Body of pancreas (tissue), 4 donors: ENCODE measurements at regions not wholly inside any gene's neighbourhood (a gene's known extent, or its start where the extent isn't known, plus 50 kb on each side); places are given as distances from the start of the nearest gene placed in this dataset.
"Not testable (repeated sequence)": the region's sequence is repeated elsewhere in the genome, so short reads cannot be mapped to it uniquely, and the experiment has no call there.

Experiments used
- ATAC-seq: fragments of 150-250 bp; one replicate; pipeline ENCODE4 v1.9.1; 2016
- DNase-seq, 4 donors: peaks; one replicate each; pipeline ENCODE4 v3.0.0-alpha.2; 2019
- H3K27ac ChIP-seq, 4 donors: fragments of 200-600 bp; sonication (generic); 1 replicate in 3 of 4; 2 replicates in 1 of 4; pipeline versions ENCODE4 v1.5.1 to v1.6.1; 2016 to 2019; ENCODE audit warnings: mild to moderate bottlenecking in 1 of 4, mixed read lengths in 1 of 4, moderate library complexity in 1 of 4
- H3K27me3 ChIP-seq, 2 donors: fragments of 200-600 bp; sonication (generic); one replicate each; pipeline ENCODE4 v1.6.0; 2016; ENCODE audit warnings: mild to moderate bottlenecking in 1 of 2
- H3K36me3 ChIP-seq, 2 donors: fragments of 200-600 bp; sonication (generic); replicated peaks in 1 of 2; 2 replicates each; pipeline ENCODE4 v1.5.1; 2016; ENCODE audit warnings: low read depth in 2 of 2; ENCODE audit not compliant: insufficient read depth in 1 of 2
- H3K4me1 ChIP-seq: fragments of 200-600 bp; sonication (generic); one replicate; pipeline ENCODE4 v1.6.0; 2016
- H3K4me3 ChIP-seq, 2 donors: fragments of 200-600 bp; sonication (generic); 1 replicate in 1 of 2; 2 replicates in 1 of 2; pipeline ENCODE4 v1.5.1; 2016 to 2019
- H3K9me3 ChIP-seq, 3 donors: fragments of 200-600 bp; sonication (generic); 1 replicate in 2 of 3; 2 replicates in 1 of 3; pipeline ENCODE4 v1.5.1; 2016
- POLR2A ChIP-seq, 3 donors: fragments of 450-650 bp; IDR thresholded peaks; one replicate each; pipeline ENCODE4 v1.6.1; 2016; ENCODE audit warnings: antibody characterized with exemption in 3 of 3, mild to moderate bottlenecking in 2 of 3
- WGBS, 2 donors: methylation state at CpG; one replicate each; pipeline ENCODE4 v1.1.5; 2017; 5-methylcytosine and 5-hydroxymethylcytosine counted together
- intact Hi-C: fragments of 100-400 bp; cut with DNase I; formaldehyde crosslinking; loops from one replicate; pipeline ENCODE4 v1.15.1; 2023
- TF ChIP-seq, protein P1 (sequence below), 7 experiments: fragments of 450-650 bp in 4 of 7; fragments of 200-600 bp in 3 of 7; sonication (generic) in 3 of 7; IDR thresholded peaks; one replicate each; pipeline ENCODE4 v1.5.1; 2016 to 2019; ENCODE audit warnings: antibody characterized with exemption in 7 of 7

DNA sequence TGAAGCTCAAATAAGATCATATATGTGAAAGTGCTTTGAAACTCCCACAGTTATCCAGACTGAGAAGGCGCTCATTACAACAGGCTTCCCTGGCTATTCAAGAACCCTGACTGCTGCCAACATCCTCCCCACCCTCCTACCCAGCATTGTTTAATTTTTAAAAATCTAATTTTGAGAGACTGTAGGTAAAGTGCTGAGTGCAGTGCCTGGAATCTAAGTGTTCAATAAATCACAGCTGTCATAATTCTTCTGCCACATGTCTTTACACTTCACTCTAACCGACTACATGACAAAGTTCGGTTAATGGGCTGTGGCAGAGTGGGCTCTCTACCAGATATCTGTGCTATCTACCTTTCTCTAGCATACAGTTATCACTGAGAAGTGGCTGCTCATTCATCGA lies 255.6 kb upstream of the C9orf72 start:
- Histone ChIP-seq H3K36me3 (no peaks in the 10 kb centered on the region), H3K4me3 (no peak overlapping the region), H3K27ac (no peak overlapping the region), H3K9me3 (no peaks in the 10 kb centered on the region), H3K4me1 (no peaks in the 10 kb centered on the region), H3K27me3 (no peaks in the 10 kb centered on the region)
- intact Hi-C loops, result no loop called here
- 61 to 73% methylated on average over 4 of the region's 4 CpGs for WGBS, 2 donors
- ATAC-seq (no peak), DNase-seq (no peak)
- no peak for TF ChIP-seq POLR2A (IDR thresholded peaks at IDR 0.05)
- TF ChIP-seq, protein P1, sequence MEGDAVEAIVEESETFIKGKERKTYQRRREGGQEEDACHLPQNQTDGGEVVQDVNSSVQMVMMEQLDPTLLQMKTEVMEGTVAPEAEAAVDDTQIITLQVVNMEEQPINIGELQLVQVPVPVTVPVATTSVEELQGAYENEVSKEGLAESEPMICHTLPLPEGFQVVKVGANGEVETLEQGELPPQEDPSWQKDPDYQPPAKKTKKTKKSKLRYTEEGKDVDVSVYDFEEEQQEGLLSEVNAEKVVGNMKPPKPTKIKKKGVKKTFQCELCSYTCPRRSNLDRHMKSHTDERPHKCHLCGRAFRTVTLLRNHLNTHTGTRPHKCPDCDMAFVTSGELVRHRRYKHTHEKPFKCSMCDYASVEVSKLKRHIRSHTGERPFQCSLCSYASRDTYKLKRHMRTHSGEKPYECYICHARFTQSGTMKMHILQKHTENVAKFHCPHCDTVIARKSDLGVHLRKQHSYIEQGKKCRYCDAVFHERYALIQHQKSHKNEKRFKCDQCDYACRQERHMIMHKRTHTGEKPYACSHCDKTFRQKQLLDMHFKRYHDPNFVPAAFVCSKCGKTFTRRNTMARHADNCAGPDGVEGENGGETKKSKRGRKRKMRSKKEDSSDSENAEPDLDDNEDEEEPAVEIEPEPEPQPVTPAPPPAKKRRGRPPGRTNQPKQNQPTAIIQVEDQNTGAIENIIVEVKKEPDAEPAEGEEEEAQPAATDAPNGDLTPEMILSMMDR (IDR thresholded peaks at IDR 0.05), result no peak

DNA sequence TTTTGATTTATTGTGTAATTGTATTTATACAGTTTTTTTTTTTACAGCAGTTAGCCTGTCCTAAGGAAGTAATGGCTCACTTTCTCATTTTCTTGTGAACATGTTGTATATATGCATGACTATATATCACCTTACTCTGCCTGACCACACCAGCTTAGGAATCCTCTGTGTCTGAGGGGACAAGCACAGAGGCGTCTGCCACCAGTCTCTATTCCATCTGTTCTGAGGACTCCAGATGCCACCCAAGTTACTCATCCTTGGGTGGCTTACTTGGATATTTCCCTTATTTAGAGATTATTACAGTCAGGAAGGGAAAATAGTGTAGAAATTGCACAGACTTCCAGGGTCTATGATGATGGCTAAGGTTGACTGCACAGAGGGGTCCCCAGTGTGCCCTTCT lies 256.3 kb upstream of the C9orf72 start:
- H3K27ac ChIP-seq, result no peak overlapping the region
- ATAC-seq, result no peak
- TF ChIP-seq, protein P1 (IDR thresholded peaks at IDR 0.05), result no peak
- TF ChIP-seq POLR2A (IDR thresholded peaks at IDR 0.05), result no peak
- WGBS, 2 donors, result 44 to 54% methylated on average over 1 of the region's 1 CpG
- H3K4me3 ChIP-seq, result no peak overlapping the region
- no peaks in the 10 kb centered on the region for H3K9me3 ChIP-seq
- H3K4me1 ChIP-seq, result no peaks in the 10 kb centered on the region
- DNase-seq, result no peak
- no peaks in the 10 kb centered on the region for H3K36me3 ChIP-seq
- intact Hi-C loops, result no loop called here
- H3K27me3 ChIP-seq, result no peaks in the 10 kb centered on the region

DNA sequence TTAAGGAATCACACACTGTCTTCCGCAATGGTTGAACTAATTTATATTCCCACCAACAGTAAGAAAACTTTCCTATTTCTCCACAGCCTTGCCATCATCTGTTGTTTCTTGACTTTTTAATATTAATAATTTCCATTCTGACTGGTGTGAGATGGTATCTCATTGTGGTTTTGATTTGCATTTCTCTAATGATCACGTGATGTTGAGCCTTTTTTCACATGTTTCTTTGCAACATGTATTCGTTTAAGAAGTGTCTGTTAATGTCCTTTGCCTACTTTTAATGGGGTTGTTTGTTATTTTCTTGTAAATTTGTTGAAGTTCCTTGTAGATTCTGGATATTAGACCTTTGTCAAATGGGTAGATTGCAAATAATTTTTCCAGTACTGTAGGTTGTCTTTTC lies 258.8 kb upstream of the C9orf72 start:
- ATAC-seq, H3K9me3 ChIP-seq, H3K4me3 ChIP-seq, H3K4me1 ChIP-seq, intact Hi-C loops, H3K36me3 ChIP-seq, DNase-seq, H3K27me3 ChIP-seq, H3K27ac ChIP-seq: not testable (repeated sequence)
- WGBS, 2 donors, result 57 to 59% methylated on average over 3 of the region's 3 CpGs

DNA sequence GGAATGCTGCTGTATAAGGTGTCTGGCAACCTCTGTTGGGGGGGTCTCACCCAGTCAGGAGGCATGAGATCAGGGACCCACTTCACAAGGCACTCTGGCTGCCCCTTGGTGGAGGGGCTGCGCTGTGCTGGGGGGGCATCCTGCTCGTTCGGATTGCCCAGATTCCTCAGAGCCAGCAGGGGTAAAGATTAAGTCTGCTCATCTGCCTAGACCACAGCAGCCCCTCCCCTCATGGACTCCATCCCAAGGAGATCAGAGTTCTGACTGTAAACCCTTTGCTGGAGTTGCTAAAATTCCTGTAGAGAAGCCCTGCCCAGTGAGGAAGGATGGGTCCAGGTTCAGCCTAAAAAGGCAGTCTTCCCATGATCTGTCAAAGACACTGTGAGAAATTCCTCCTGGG lies 262.0 kb upstream of the C9orf72 start:
- ATAC-seq, result no peak

DNA sequence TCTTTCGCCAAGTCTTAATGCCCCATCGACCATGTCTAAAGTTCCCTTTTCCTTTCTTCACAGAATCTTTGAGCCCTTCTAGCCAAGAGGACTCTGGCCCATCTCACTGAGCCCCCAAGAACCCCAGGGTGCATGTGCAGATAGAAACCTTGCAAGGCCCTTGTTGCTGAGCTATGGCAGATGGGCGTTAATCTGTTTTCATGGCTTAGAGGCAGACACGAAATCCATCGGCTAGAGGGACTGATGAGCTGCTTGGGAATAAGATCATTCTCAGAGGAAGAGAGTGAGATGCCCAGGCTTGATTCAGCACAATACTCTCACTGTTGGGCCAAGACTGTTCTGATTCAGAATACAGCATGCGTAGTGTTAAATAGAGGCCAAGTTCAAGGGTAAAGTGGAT lies 262.5 kb upstream of the C9orf72 start:
- no peaks in the 10 kb centered on the region for H3K36me3 ChIP-seq
- no peaks in the 10 kb centered on the region for H3K4me1 ChIP-seq
- no peak overlapping the region for H3K27ac ChIP-seq
- 72 to 80% methylated on average over 6 of the region's 6 CpGs for WGBS, 2 donors
- ATAC-seq (no peak), DNase-seq (no peak)
- TF ChIP-seq, protein P1 (IDR thresholded peaks at IDR 0.05), result no peak
- no peak for TF ChIP-seq POLR2A (IDR thresholded peaks at IDR 0.05)
- H3K27me3 ChIP-seq, result peaks cover 0 to under 1% of the 10 kb centered on the region in 2 donors
- intact Hi-C loops, result no loop called here
- no peak overlapping the region for H3K4me3 ChIP-seq
- H3K9me3 ChIP-seq, result no peaks in the 10 kb centered on the region

More for the DNA sequence above, 262.0 kb upstream of the C9orf72 start:
- no peak for TF ChIP-seq POLR2A (IDR thresholded peaks at IDR 0.05)
- TF ChIP-seq, protein P1 (IDR thresholded peaks at IDR 0.05), result no peak
- WGBS, 2 donors, result 75 to 83% methylated on average over 3 of the region's 3 CpGs
- Histone ChIP-seq H3K9me3 (no peaks in the 10 kb centered on the region), H3K4me1 (no peaks in the 10 kb centered on the region), H3K36me3 (no peaks in the 10 kb centered on the region), H3K27ac (no peak overlapping the region), H3K4me3 (no peak overlapping the region), H3K27me3 (no peaks in the 10 kb centered on the region)
- intact Hi-C loops, result no loop called here
- no peak for DNase-seq
